CD4-positive, alpha-beta T cell treated with Interleukin-4 for 4 hours (primary cell): ENCODE measurements at regions not wholly inside any gene's neighbourhood (a gene's known extent, or its start where the extent isn't known, plus 50 kb on each side); places are given as distances from the start of the nearest gene placed in this dataset.
"Not testable (repeated sequence)": the region's sequence is repeated elsewhere in the genome, so short reads cannot be mapped to it uniquely, and the experiment has no call there.

Source experiments
- DNase-seq: peaks from one replicate; pipeline ENCODE4 v3.0.0-alpha.2; 2020

DNA sequence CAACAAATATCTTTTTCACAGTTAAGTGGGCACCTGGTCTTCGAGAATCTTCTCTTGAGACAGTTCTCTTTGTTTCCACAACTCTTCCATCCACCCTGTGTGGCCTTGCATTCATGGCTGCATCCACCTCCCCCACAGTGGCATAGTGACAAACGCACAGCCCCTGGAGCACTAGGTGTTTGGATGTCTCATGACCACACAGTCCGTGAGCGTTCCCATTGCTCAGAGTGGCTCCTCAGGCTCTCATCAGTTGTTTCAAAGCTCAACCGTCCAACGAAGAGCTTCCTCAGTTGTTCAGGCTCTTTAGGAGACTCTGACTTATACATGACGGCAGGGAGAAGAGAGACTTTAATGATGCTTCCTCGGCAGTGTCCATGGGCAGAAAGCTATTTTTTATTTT is 191.6 kb downstream of the CDRT15L2 start:
- DNase-seq: no peak

DNA sequence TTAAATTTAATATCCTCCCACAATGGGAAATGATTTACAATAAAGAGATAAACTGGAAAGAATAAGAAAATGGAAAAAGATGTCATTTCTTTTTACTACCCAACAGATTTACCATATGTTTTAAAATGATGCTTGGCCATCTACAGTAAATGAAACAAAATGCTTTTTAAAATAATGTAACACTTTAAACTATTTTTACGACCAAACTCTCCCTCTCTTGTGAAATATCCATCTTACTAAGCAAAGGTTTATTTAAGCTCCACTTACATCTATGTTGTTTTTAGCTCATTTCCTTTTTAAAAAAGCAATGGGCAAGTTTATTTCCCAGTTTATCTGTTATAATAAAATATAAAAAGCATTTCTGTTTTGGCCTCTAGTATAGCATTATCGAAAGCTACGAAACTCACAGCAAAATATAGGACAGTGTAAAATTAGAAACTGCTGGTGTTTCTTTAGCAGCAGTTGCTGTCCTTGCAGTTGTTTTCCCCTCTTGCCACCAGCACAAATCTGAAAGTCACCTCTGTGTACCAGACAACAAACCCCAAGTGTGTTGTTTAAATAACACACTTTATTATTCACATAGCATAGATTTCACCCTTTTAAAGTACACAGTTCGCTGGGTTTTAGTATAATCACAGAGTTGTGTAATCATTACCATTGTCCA is 195.1 kb downstream of the CDRT15L2 start:
- DNase-seq: no peak

DNA sequence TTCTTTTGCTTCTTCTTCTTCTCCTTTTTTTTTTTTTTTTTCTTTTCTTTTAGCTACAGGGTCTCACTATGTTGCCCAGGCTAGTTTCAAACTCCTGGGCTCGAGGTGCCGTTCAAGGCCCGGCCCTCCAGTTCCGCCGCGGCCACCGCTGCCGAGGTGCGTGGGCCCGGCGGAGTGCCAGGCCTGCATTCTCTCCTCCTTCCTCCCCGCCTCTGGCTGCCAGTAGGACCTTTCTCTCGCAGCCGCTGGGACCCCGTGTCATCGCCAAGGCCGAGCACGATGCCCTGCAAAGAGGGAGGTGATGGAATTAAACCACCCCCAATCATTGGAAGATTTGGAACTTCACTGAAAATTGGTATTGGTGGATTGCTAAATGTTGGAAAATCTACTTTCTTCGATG is 195.8 kb downstream of the CDRT15L2 start:
- no peak for DNase-seq

DNA sequence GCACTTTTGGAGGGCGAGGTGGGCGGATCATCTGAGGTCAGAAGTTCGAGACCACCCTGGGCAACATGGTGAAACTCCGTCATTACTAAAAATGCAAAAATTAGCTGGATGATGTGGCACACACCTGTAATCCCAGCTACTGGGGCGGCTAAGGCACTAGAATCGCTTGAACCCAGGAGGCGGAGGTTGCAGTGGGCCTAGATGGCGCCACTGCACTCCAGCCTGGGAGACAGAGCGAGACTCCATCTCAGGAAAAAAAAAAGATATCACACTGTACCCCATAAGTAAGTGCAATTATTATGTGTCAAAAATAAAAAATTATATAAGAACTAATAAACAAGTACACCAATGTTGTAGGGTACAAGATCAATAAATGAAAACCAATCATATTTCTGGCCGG is 200.0 kb downstream of the CDRT15L2 start:
- DNase-seq: no peak

DNA sequence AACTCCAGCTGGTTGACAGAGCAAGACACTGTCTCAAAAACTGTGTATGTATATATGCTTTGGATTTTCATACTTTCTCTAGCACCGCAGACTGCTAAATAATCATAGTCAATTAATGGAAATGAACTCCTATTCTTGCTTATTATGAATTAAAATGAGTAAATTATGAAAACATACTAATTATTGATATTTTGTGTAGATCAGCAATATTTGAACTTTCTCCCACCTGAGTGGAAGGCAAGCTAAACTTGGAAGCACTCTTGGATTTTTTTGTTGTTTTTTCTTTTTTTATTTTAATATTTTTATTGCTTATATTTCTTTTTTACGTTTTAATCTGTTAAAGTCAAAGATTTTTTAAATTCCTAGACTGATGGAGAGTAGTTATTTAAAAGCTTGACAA is 201.7 kb downstream of the CDRT15L2 start:
- DNase-seq: no peak

DNA sequence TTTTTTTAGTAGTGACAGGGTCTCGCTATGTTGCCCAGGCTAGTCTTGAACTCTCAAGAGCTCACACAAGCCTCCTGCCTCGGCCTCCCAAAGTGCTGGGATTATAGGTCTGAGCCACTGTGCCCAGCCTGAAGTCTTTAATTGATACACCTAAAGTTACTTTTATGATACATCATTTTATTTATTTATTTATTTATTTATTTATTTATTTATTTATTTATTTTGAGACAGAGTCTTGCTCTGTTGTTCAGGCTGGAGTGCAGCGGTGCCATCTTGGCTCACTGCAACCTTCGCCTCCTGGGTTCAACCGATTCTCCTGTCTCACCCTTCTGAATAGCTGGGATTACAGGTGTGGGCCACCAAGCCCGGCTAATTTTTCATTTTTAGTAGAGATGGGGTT is 202.3 kb downstream of the CDRT15L2 start:
- DNase-seq: not testable (repeated sequence)

DNA sequence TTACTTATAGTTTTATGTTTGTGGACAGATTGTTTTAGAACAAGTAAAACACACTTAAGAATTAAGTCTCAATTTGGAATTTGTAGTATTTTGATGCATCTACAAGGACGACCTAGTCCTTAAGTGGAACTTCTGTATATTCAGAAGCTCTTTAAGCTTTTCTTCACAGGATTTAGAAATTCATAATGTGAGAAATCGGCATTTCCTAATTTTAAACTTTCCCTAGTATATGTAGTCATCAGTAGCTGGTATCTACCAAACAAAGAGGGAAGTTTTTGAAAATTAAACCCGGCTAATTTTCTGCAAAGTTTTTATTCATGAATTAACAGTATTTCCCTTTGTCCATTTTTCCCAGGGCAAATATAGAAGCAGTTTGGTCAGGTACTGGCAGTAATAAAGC is 203.6 kb downstream of the CDRT15L2 start:
- DNase-seq: no peak

DNA sequence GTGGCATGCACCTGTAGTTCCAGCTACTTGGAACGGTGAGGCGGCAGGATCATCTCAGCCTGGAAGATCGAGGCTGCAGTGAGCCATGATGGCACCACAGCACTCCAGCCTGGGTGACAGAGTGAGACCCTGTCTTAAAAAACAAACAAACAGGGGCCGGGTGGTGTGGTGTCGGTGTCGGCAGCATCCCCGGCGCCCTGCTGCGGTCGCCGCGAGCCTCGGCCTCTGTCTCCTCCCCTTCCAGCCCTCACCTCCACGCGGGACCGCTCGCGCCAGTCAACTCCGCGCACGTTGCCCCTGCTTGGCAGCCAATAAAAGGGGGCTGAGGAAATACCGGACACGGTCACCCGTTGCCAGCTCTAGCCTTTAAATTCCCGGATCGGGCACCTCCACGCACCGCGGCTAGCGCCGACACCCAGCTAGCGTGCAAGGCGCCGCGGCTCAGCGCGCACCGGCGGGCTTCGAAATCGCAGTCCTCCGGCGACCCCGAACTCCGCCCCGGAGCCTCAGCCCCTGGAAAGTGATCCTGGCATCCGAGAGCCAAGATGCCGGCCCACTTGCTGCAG is 204.7 kb downstream of the CDRT15L2 start:
- DNase-seq: no peak

DNA sequence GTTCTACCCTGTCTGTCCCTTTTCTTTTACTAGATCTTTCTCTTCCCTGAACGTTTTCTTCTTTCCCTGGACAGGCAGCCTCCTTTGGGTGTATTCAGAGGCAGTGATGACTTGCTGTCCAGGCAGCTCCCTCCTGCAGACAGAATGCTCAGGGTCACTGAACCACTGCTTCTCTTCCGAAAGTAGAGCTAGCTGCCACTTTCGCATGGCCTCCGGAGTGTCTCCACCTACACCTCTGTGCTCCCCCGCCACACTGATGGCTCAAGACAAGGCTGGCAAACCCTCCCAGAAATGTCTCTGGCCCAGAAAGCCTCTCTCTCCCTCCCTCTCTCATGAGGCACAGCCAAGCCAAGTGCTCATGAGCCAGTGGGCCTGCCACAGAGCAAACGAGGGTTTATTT is 207.8 kb downstream of the CDRT15L2 start:
- DNase-seq: no peak

DNA sequence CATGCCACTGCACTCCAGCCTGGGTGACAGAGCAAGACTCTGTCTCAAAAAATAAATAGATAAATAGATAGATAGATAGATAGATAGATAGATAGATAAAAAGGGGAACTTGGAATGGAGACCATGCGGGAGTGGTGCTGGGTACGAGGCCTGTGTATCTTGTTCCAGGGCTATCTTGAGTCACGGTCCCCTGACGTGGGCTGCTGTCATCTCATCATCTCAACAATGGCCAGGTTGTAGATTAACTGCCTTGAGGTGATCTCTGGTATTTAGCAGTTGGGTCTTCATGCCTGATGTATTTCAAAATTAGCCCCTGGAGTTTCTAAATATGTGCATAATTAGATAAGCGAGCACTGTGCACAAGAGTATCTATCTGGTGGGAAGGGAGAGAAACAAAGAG is 212.1 kb downstream of the CDRT15L2 start:
- no peak for DNase-seq

DNA sequence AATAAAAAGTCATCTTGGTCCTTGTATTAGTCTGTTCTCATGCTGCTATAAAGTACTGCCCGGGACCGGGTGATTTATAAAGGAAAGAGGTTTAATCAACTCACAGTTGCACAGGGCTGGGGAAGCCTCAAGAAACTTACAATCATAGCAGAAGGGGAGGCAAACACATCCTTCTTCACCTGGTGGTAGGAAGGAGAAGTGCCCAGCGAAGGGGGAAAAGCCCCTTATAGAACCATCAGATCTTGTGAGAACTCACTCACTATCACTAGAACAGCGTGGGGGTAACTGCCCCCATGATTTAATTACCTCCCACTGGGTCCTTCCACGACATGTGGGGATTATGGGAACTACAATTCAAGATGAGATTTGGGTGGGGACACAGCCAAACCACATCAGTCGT is 215.0 kb downstream of the CDRT15L2 start:
- not testable (repeated sequence) for DNase-seq

DNA sequence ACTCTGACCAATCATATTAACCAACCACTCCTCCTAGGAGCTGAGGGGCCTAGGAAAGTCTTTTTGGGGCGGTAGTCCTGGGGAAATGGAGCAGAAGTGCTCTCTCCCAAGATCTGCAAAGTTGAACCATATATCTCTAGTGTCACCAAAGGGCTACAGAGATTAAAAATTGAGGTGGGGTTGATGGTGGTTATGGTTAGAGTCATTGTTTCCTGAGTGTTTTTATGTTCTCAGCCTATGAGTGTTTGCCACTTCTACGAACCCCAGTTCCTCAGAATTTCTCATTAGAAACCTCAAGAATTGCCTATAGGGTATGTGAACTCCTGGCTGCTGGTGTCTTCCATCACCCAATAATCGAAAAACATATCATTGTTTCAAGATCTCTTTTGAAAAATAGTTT is 217.8 kb downstream of the CDRT15L2 start:
- peak; percentile 24 for DNase-seq

DNA sequence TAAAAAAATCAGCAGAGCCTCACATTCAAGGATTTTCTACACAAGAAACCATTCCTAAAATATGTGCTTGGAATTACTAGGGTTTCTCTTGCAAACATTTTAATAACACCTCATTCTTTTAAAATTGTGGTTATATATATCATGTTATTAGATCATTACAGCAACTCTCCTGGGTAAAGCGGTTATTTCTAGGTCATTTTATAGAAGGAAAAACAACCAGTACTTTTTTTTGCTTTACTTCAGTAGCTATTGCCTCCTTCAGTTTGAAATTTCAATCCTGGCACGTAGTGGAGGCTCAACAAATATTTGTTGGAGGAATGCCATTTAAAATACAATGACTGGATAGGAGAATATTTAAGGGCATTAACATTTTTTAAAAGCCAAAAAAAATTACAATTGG is 220.6 kb downstream of the CDRT15L2 start:
- no peak for DNase-seq

DNA sequence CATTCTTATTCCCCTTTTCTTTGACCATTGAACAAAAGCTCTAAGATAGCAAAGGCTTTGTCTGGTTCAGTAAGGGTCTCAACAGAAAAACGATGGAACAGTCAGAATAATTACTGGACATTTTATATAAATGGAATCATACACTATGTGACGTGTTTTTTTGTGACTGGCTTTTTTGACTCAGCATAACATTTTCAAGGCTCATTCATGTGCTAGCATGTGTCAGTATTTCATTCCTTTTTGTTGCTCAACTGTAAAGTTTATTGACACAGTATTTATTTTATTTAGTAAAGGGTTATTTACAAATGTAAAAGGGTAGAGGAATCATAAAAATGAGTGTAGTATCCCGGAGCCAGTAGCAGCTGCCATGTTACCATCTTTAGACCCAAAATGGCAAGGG is 226.2 kb downstream of the CDRT15L2 start:
- no peak for DNase-seq

DNA sequence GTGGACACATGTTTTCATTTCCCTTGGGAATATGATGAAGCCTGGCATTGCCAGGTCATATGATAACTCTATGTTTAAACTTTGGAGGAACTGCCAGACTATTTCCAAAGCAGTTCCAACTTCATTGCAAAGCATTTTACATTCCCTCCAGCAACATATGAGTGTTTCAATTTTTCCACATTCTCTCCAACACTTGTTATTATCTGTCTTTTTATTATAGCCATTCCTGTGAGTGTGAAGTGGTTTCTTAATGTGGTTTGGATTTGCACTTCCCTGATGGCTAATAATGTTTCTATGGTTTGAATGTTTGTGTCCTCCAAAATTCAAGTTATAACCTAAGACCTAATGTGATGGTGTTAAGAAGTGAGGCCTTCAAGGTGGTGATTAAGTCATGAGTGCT is 228.0 kb downstream of the CDRT15L2 start:
- DNase-seq: not testable (repeated sequence)

DNA sequence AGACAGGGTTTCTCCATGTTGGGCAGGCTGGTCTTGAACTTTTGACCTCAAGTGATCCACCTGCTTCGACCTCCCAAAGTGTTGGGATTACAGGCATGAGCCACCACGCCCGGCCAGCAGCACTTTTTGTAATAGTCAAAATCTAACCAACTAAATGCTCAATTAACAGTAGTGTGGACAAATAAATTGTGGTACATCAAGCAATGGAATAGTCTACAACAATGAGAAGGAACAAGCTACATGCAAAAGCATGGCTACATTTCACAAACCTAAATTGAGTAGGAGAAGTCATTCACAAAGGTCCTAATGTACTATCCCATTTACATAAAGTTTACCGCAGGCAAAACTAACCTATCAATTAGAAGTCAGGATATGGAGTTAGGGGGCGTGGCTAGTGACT is 227.4 kb downstream of the USP22 start:
- DNase-seq: not testable (repeated sequence)

DNA sequence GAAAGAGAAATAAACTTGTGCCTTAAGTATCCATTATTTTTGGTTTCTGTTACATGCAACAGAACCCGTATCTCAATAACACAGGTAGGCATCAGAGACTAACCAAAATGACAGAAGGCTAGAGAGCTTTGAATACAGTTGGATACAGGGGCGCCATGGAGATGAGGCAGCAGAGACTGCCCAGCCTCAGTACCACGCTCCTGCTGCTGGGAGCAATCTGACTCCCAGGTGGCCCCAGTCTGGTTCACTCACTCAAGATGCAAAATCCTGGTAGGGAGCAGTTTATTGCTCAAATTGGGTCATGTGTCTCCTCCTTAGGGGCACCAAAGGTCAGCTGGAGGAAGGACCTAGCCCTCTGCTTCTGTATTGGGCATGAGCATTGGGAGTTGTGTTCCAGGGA is 218.9 kb downstream of the USP22 start:
- no peak for DNase-seq

DNA sequence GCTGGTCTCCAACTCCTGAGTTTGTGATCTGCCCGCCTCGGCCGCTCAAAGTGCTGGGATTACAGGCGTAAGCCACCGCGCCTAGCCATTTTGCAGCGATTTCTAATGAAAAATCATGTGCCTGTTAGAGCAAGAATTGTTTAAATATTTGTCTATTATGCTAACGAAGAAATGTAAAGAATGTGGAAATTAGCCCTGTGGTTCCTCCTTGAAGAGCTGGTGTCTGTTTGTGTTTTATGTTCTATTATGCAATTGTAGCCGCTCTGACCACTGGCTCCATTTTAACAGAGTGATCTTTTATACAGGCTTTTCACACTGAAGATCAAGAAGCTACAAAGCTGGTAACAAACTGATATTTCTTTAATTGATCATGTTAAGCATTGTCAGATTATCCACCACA is 217.3 kb downstream of the USP22 start:
- no peak for DNase-seq

DNA sequence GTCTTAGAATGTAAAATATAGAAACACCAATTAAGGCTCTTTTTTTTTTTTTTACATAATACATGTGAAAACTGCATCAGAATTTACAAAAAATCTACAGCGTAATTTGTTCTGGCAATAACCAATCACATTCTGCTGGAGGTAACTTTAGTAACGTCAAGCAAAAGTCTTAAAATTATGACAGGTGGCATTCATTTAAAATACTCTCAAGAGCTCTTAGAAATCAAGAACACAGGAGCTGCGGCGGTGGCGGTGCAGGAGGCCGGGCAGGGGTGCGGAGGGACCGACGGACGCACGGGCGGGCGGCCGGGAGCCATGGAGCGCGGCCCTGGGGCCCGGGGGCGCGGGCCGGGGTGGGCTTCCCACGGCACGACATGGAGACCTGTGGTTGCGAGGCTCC is 202.4 kb downstream of the USP22 start:
- not testable (repeated sequence) for DNase-seq

DNA sequence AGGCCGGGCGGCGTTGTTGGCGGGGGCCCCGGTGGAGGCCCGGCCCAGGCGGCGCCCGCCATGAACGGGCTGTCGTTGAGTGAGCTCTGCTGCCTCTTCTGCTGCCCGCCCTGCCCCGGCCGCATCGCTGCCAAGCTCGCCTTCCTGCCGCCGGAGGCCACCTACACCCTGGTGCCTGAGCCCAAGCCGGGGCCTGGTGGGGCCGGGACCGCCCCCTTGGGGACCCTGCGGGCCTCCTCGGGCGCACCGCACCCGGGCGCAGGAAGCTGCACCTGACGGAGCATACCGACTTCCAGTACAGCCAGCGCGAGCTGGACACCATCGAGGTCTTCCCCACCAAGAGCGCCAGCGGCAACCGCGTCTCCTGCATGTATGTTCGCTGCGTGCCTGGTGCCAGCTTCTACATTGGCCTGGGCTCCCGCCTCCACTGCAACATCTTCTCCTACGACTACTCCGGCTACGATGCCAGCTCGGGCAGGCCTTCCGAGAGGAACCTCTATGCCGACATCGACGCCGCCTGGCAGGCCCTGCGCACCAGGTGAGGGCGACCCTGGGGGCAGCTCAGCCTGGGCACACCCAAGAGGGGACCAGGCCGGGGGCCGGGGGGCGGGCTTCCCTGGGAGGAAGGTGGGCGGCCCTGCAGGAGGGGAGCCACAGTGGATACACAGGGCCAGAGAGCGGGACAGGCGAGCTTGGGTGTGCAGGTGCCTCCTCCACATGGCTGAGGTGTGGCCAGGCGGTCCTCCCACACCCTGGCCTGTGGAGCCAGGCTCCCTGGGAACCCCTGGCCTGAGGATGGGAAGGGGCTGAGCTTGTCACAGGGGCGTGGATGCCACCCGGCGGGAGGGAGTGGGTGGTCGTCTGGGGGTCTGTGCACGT is 201.6 kb downstream of the USP22 start:
- DNase-seq: not testable (repeated sequence)

DNA sequence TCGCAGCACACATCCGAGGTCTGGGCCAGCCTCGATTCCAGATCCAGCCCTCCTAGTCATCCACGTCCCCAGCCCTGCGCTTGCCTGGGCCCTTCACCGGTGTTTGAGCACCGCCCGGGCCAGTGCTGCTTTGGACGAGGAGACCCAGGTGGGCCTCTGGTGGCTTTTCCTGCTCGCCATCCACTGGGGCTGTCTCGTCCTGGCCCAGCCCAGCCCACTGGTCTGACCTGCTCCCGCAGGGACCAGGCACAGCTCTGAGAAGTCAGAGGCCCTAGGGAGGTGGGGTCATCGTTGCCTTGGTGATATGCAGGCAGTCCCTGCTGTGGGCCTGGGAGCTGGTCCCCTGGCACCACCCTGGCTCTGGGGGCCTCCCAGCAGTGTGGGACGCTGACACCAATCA is 200.8 kb downstream of the USP22 start:
- not testable (repeated sequence) for DNase-seq

DNA sequence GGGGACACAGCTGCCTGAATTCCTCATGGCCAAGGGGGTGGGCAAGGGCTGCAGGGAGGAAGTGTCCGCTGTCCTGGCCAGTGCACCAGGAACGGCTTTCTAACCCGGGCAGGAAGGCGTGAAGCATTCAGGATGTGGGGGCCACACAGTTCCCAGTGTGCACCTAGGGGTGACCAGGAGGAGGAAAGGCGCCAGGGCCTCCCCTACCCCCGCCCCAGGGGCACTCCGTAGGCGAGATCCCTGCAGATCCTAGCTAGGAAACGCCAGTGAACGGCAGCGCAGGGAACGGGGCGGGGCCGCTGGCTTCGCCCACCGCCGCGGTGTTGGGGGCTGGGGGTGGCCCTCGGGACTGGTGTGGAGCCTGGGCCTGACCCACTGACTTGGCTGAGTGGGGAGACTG is 199.6 kb downstream of the USP22 start:
- not testable (repeated sequence) for DNase-seq

DNA sequence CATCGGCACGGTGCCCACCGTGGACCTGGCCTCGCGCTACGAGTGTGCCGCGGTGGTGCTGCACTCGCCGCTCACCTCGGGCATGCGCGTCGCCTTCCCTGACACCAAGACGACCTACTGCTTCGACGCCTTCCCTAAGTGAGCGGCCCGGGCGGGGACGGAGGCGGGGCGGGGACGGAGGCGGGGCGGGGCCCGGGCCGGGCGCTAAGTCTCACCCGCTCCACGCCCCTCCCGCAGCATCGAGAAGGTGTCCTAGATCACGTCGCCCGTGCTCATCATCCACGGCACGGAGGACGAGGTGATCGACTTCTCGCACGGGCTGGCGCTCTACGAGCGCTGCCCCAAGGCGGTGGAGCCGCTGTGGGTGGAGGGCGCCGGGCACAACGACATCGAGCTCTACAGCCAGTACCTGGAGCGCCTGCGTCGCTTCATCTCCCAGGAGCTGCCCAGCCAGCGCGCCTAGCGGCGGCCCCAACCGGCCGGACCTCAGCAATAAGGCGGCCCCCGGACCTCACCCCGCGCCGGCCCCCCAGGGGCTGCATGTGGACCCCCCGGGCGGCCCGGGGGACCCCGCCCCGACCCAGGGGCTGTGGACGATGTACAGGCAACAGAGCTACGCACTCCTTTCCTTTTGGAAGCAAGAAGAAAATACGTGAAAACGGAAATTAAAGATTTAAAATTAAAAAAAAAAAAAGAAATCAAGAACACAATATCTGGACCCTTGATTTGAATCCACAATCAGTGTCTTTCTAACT is 198.8 kb downstream of the USP22 start:
- DNase-seq: peak; percentile 18
